ENCODE measurements at regions not wholly inside any gene's neighbourhood (a gene's known extent, or its start where the extent isn't known, plus 50 kb on each side); places are given as distances from the start of the nearest gene placed in this dataset.

DNA sequence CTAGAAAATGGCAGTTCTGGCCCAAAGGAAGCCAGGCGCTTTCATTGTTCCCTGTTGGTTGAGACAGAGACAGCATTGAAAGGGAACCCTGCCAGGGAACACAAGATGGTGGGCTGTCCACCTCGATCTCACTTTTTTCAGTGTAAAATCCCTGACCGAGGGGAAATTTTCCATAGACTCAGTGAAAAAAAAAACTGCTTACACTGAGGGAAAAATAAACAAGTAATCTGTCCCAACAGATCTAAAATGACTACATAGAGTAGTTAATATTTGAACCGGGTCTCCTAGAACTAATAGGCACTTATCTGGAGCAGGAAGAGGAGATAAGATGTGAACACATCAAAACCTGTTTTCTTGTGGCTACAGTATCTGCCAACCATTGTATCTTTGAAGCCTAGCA is 763.4 kb upstream of the GOLIM4 start:
- Histone ChIP-seq H3K27me3 (ENCODE audit: insufficient read depth, low read length, poor library complexity) (no peaks in the 10 kb centered on the region), H3K79me2 (ENCODE audit: insufficient read depth, low read length) (no peaks in the 10 kb centered on the region), H4K20me1 (ENCODE audit: insufficient read depth, low read length) (no peaks in the 10 kb centered on the region), H3K9ac (ENCODE audit: low read depth, low read length) (no peak overlapping the region), H3K9me3 (ENCODE audit: insufficient read depth, low read length, severe bottlenecking) (no peaks in the 10 kb centered on the region), H3K4me2 (ENCODE audit: insufficient read depth, low read length) (no peak overlapping the region), H3K36me3 (ENCODE audit: insufficient read depth, low read length) (no peaks in the 10 kb centered on the region), H3K4me3 (ENCODE audit: low read depth in 1 of 2, low read length in 2 of 2) (no peak overlapping the region), H3K4me1 (ENCODE audit: insufficient read depth, low read length) (no peaks in the 10 kb centered on the region), H3K27ac (ENCODE audit: low read length) (no peak overlapping the region), H2AFZ (ENCODE audit: low read depth, low read length) (0 out of 2 replicates have a peak overlapping the region, but pooled peaks have one; percentile 9)
- DNase-seq: no peak
- no peak for ATAC-seq (ENCODE audit: insufficient read depth, low read depth)
- TF ChIP-seq EZH2 (IDR thresholded peaks at IDR 0.05; ENCODE audit: borderline replicate concordance, low read depth, low read length, severe bottlenecking): no peak
- TF ChIP-seq, protein P1, sequence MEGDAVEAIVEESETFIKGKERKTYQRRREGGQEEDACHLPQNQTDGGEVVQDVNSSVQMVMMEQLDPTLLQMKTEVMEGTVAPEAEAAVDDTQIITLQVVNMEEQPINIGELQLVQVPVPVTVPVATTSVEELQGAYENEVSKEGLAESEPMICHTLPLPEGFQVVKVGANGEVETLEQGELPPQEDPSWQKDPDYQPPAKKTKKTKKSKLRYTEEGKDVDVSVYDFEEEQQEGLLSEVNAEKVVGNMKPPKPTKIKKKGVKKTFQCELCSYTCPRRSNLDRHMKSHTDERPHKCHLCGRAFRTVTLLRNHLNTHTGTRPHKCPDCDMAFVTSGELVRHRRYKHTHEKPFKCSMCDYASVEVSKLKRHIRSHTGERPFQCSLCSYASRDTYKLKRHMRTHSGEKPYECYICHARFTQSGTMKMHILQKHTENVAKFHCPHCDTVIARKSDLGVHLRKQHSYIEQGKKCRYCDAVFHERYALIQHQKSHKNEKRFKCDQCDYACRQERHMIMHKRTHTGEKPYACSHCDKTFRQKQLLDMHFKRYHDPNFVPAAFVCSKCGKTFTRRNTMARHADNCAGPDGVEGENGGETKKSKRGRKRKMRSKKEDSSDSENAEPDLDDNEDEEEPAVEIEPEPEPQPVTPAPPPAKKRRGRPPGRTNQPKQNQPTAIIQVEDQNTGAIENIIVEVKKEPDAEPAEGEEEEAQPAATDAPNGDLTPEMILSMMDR (IDR thresholded peaks at IDR 0.05; ENCODE audit: borderline replicate concordance, extremely low read depth, low read length, poor library complexity, severe bottlenecking): no peak

DNA sequence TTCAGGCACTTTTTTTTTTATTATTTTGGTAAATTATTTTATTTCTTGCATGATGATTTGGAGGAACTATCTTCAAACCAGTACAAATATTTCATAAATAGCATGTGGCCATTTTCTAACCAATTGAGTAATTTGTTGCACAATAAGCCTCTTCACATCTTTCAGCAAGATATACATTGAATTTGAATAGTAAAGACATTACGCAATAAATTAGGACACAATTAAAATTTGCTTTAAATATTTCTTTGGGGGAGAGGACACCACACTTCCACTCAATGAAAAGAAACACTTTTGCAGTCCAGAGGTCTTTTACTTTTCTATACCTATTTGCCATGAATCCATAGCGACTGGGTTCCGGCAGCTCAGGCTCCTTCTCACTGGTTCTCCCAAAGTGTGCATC is 762.6 kb upstream of the GOLIM4 start:
- Histone ChIP-seq H3K79me2 (ENCODE audit: insufficient read depth, low read length) (no peaks in the 10 kb centered on the region), H4K20me1 (ENCODE audit: insufficient read depth, low read length) (no peaks in the 10 kb centered on the region), H3K4me3 (ENCODE audit: low read depth in 1 of 2, low read length in 2 of 2) (no peak overlapping the region), H3K27ac (ENCODE audit: low read length) (no peak overlapping the region), H3K36me3 (ENCODE audit: insufficient read depth, low read length) (no peaks in the 10 kb centered on the region), H3K9me3 (ENCODE audit: insufficient read depth, low read length, severe bottlenecking) (no peaks in the 10 kb centered on the region), H3K4me1 (ENCODE audit: insufficient read depth, low read length) (no peaks in the 10 kb centered on the region), H3K4me2 (ENCODE audit: insufficient read depth, low read length) (no peak overlapping the region), H2AFZ (ENCODE audit: low read depth, low read length) (no peak overlapping the region), H3K27me3 (ENCODE audit: insufficient read depth, low read length, poor library complexity) (no peaks in the 10 kb centered on the region), H3K9ac (ENCODE audit: low read depth, low read length) (no peak overlapping the region)
- DNase-seq (no peak), ATAC-seq (ENCODE audit: insufficient read depth, low read depth) (no peak)
- TF ChIP-seq, protein P1 (IDR thresholded peaks at IDR 0.05; ENCODE audit: borderline replicate concordance, extremely low read depth, low read length, poor library complexity, severe bottlenecking): no peak
- no peak for TF ChIP-seq EZH2 (IDR thresholded peaks at IDR 0.05; ENCODE audit: borderline replicate concordance, low read depth, low read length, severe bottlenecking)

DNA sequence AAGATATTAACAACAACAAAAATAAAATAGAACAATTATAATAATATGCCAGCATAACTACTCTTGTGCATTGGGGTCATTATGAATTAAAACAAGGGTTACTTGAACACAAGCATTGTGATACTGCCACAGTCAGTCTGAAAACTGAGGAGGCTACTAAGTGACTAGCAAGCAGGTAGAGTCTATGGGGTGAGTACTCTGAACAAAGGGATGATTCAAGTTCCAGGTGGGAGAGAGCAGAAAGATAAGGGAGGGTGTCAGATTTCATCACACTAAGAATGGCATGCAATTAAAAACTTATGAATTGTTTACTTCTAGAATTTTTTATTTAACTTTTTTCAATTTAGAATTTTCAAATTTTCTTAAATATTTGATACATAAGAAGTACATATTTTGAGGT is 754.4 kb upstream of the GOLIM4 start:
- DNase-seq: no peak
- ATAC-seq (ENCODE audit: insufficient read depth, low read depth): no peak

More for the DNA sequence above, 754.4 kb upstream of the GOLIM4 start:
- Histone ChIP-seq H2AFZ (ENCODE audit: low read depth, low read length) (no peak overlapping the region), H3K27me3 (ENCODE audit: insufficient read depth, low read length, poor library complexity) (peaks cover under 1% of the 10 kb centered on the region), H4K20me1 (ENCODE audit: insufficient read depth, low read length) (no peaks in the 10 kb centered on the region), H3K9me3 (ENCODE audit: insufficient read depth, low read length, severe bottlenecking) (no peaks in the 10 kb centered on the region), H3K4me2 (ENCODE audit: insufficient read depth, low read length) (no peak overlapping the region), H3K79me2 (ENCODE audit: insufficient read depth, low read length) (no peaks in the 10 kb centered on the region), H3K9ac (ENCODE audit: low read depth, low read length) (no peak overlapping the region), H3K27ac (ENCODE audit: low read length) (no peak overlapping the region), H3K36me3 (ENCODE audit: insufficient read depth, low read length) (no peaks in the 10 kb centered on the region), H3K4me1 (ENCODE audit: insufficient read depth, low read length) (no peaks in the 10 kb centered on the region), H3K4me3 (ENCODE audit: low read depth in 1 of 2, low read length in 2 of 2) (no peak overlapping the region)
- no peak for TF ChIP-seq EZH2 (IDR thresholded peaks at IDR 0.05; ENCODE audit: borderline replicate concordance, low read depth, low read length, severe bottlenecking)
- TF ChIP-seq, protein P1 (IDR thresholded peaks at IDR 0.05; ENCODE audit: borderline replicate concordance, extremely low read depth, low read length, poor library complexity, severe bottlenecking): no peak
